GM12892 (cell line): ENCODE measurements at regions not wholly inside any gene's neighbourhood (a gene's known extent, or its start where the extent isn't known, plus 50 kb on each side); places are given as distances from the start of the nearest gene placed in this dataset.
"Not testable (repeated sequence)": the region's sequence is repeated elsewhere in the genome, so short reads cannot be mapped to it uniquely, and the experiment has no call there.

Source experiments
- DNase-seq: peaks from one replicate; pipeline ENCODE4 v3.0.0; 2011; ENCODE audit not compliant: insufficient read length
- FAIRE-seq: peaks from 2 replicates; lab custom pipeline; 2011; peaks lifted over from hg19 to GRCh38; lab: Jason Lieb, UNC
- POLR2A ChIP-seq: IDR thresholded peaks from 2 replicates; pipeline ENCODE4 v1.6.1; 2011; ENCODE audit warnings: low read depth, low read length, control low read depth
- POLR2AphosphoS5 ChIP-seq: IDR thresholded peaks from 2 replicates; pipeline ENCODE4 v1.6.1; 2011; ENCODE audit warnings: low read depth, low read length, control low read depth
- TAF1 ChIP-seq: IDR thresholded peaks from 2 replicates; pipeline ENCODE4 v1.6.1; 2011; ENCODE audit warnings: low read depth, mild to moderate bottlenecking, control low read depth, low read length, borderline replicate concordance

DNA sequence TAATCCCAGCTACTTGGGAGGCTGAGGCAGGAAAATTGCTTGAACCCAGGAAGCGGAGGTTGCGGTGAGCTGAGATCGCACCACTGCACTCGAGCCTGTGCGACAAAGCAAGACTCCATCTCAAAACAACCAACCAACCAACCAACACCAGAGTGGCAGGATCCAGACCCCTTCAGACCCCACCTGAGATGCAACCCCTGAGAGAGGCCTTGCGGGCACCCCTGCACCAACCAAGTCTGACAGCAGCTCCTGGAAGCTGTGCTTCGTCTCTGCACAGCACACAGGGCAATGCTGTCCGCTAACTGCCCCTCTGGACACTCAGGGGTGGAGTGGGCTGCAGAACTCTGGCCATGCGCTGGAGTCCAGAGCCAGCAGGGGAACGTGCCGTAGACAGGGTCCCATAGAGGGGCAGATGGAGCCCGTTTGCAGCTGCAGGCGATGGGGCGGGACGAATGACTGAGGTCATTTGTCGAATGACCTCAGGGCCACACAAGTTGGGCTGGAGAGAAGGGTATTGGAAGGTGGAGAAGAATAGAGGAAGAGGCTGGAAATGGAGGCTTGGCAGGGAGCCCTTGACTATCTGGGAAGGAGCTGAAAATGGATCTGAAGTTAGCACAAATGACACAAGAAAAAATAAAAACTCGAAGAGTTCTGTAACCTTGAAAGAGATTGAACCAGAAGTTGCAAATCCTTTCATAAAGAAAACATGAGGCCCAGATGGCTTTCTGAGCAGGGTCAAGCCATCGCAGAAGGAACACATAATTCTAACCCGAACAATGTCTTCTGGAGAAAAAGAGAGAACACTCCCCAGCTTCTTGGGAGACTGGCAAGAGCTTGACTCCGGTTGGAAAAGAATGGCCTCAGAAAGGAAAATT, 199.7 kb downstream of the CTTN start:
- FAIRE-seq (no peak), DNase-seq (no peak)
- TF ChIP-seq POLR2AphosphoS5 (no peak), TAF1 (no peak)

DNA sequence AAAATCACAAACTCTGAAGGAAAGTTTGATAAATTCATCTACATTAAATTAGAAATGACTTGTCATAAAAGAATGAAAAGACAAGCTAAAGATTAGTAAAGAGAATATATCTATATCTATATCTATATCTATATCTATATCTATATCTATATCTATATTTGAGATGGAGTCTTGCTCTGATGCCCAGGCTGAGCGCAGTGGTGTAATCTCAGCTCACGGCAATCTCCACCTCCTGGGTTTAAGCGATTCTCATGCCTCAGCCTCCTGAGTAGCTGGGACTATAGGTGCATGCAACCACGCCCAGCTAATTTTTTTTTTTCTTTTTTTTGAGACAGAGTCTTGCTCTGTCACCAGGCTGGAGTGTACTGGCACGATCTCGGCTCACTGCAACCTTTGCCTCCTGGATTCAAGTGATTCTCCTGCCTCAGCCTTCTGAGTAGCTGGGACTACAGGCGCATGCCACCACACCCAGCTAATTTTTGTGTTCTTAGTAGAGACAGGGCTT, 202.6 kb downstream of the CTTN start:
- not testable (repeated sequence) for FAIRE-seq, DNase-seq

DNA sequence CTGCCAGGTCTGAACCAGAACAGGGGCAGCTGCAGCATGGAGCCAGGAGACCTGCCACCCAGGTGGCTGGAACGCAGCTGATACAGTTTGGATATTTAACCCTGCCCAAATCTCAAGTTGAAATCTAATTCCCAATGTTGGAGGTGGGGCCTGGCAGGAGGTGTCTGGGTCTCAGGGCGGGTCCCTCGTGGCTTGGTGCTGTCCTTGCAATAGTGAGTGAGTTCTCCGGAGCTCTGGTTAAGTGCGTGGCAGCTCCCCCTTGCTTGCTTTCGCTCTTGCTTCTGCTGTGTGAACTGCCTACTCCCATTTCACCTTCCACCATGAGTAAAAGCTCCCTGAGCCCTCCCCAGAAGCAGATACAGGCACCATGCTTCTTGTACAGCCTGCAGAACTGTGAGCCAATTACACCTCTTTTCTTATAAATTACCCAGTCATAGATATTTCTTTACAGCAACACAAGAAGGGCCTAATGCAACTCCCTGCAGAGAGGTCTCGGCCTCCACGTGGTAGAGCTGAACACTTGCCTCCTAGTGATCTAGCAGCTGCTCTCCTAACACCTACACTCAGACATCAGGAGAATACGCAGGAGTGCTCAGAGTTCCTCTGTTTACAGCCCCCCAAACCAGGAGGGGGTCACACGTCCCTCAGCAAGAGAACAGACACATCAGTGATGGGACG, 203.7 kb downstream of the CTTN start:
- FAIRE-seq: no peak

DNA sequence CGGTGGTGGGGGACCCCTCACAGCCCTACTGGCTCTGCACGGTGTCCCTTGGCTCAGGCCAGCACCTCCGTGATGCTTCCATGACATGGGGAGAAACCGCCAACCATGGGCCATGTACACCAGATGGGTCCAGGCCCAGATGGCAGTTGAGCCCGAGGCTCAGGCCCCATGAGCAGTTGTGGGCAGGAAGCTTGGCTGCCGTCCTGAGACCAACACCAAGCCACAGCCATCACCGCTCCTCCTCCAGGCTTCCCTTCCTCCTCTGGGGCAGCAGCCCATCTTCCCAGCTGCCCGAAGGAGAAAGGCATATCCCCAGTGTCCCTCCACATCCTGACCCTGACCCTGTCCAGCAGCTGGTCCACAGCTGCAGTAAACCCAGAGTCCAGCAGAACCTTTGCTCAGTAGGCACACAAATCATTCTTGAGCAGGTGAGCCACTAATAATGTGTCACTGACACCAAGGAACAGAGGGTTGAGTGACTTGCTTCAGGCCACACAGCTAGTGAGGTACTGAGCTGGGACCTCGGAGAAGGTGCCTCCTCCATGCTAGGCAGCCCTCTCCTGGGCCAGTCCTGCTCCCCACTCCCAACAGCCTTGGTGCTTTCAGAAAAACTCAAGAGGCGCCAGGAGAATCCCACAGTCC, 204.9 kb downstream of the CTTN start:
- TF ChIP-seq TAF1 (no peak), POLR2A (no peak), POLR2AphosphoS5 (no peak)
- DNase-seq: no peak
- no peak for FAIRE-seq

More for the DNA sequence above, 203.7 kb downstream of the CTTN start:
- DNase-seq: no peak
- TF ChIP-seq POLR2A (no peak), POLR2AphosphoS5 (no peak), TAF1 (no peak)

DNA sequence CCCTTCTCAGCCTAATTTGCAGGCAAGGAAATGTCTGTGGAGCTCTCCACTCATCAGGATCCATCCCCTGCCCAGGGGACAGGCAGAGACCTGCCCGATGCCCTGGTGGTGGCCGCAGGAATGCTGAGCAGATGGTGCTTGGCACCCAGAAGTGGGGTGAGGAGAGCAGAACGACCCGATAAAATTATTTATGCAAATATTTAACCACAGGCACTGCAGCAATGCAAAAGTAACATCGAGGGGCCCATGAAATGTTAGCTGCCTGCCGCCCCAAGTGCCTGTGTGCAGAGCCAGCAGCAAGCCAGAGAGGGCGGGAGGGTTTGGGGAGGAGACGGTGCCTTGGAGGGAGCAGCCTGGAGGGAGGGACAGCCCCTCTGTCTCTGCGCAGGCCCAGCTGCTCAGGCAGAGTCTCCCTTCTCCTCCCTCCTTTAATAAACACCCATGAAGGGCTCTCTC, 205.5 kb downstream of the CTTN start:
- DNase-seq (no peak), FAIRE-seq (no peak)

DNA sequence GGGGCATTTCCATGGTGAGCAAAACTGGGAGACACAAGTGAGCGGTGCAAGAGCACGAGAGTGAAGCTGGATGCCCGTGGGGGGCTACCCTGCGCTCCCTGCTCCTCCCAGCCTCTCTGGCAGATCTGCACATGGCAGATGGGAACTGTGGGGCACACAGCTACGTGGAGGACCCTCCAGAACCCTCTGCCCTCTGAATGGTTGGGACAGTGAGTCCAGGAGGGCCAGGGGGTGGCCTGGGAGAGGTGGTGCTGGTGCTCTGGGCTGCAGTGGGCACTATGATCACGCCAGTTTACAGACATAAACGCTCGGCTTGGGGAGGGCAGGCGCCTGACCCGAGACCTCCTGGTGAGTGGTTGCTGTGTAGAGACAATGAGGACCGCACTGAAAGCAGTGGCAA, 205.9 kb downstream of the CTTN start:
- TF ChIP-seq POLR2A: no peak
- no peak for TF ChIP-seq TAF1
- no peak for TF ChIP-seq POLR2AphosphoS5
- DNase-seq (no peak), FAIRE-seq (no peak)

More for the DNA sequence above, 205.5 kb downstream of the CTTN start:
- no peak for TF ChIP-seq POLR2AphosphoS5
- no peak for TF ChIP-seq POLR2A
- TF ChIP-seq TAF1: no peak

DNA sequence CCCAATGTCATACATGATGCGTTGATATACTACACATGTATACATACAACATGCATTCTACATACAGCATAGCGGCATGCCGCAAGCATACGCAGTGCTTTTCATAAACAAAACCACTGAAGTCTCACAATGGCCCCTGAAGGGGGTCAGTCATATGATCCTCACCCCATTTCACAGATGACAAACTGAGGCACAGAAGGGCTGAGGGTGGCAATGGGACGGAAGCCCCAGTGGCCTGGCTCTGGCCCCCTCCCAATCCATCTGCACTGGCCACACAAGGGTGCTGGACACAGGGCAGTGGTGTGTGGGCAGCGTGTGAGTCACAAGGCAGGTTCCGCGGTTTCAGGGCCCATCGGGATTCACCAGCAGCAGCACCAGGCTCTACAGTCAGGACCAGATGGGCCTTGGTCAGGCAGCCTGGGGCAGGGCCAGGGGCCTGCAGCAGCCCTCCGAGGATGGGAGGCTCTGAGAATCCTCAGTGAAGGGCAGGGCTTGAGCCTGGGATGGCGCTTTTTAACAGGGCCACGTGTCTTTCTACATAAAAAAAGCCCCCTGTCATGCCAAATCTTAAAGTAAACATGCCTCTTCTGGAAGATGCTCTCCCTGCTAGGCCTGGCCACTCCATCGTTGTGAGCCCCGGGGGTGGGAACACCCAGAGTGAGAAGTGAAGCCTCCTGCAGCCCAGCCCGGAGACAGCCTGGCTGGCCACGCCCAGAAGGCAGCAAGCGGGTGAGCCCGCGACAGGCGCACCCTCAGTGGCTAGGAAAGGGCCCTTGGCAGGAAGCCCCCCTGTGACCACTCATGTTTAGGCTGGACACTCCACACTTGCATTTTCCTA, 206.5 kb downstream of the CTTN start:
- FAIRE-seq (no peak), DNase-seq (no peak)
- TF ChIP-seq POLR2AphosphoS5 (no peak), TAF1 (no peak), POLR2A (no peak)

DNA sequence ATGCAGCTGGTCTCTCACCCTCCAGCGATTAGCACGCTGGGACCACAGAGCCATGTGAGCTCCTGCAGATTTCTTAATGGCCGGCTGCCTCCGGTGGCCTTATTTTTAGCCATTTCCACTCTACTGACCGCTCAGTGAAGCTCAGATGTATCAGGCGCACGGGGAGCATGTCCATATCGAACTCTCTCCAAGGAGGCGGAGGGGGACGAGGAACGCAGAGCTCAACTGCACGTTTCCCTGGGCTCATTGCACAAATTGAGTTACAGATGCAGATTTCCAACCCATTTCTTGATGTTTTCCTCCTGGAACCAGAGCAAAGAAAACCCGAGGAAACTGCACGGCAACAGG, 207.1 kb downstream of the CTTN start:
- DNase-seq (no peak), FAIRE-seq (no peak)
- TF ChIP-seq POLR2A: no peak
- TF ChIP-seq TAF1: no peak
- TF ChIP-seq POLR2AphosphoS5: no peak

DNA sequence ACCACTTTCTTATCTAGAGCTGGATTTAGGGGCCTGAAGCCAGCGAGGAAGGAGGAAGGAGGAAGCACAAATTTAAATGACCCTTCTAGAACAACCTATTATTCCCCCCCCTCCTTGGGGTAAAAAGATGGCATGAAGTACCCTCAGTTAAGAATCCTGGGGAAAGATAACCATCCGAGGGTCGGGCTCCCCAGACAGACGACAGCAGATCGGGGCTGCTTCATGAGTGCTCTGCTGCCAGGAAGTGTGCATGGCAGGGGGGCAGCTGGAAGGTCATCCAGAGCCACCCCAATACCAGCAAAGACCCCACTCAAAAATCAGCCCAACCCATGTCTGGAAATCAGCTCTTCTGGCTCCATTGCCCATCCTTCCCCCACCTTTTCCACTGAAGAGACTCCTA, 207.5 kb downstream of the CTTN start:
- FAIRE-seq (no peak), DNase-seq (no peak)
- no peak for TF ChIP-seq TAF1
- TF ChIP-seq POLR2A: no peak
- no peak for TF ChIP-seq POLR2AphosphoS5

DNA sequence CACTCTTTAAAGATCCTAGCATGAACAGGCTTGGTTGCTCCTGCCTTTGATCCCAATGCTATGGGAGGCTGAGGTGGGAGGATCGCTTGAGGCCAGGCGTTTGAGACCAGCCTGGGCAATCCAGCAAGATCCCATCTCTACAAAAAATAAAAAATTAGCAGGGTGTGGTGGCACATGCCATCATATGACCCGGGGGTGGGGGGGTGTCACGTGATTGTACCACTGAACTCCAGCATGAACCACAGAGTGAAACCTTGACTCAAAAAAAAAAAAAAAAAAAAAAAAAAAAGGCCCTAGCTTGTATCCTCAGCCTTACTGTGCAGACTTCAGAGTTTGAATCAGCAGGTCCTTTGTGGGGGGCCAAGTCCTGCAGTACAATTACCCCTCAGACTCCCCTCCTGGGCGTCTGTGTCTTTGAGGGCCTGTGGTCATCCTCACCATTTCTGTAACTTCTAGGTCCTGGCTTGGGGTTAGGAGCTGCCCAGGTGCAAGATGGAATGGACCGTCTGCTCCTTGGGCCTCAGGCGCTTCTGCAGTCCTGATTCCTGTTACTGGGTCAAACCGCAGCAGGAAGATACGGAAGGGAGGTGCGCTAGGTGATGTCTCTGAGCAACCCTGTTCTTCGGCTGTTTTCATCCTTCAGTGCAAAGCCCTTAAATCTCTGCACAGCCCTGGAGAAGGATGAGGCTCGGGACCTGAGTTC, 208.1 kb downstream of the CTTN start:
- DNase-seq (no peak), FAIRE-seq (no peak)
- TF ChIP-seq POLR2AphosphoS5: no peak
- no peak for TF ChIP-seq TAF1
- no peak for TF ChIP-seq POLR2A

DNA sequence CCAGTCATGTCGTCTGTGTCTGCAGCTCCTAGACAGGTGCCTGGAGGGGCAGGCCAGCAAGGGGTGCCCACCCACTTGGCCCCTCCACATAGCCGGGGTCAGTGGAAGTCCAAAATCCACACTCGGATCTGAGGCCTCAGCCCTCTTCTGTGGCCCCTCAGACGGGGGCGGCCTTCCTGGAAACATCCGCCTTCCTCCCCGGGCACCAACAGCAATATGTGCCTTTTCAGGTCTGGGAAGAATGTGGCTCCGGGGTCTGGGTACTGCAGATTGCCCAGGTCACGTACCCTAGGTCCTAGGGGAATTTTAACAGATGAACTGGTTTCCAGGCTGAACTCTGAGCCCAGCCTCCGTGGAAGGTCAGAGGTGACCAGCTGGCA, 208.6 kb downstream of the CTTN start:
- FAIRE-seq (no peak), DNase-seq (no peak)
- TF ChIP-seq POLR2A (no peak), TAF1 (no peak), POLR2AphosphoS5 (no peak)

DNA sequence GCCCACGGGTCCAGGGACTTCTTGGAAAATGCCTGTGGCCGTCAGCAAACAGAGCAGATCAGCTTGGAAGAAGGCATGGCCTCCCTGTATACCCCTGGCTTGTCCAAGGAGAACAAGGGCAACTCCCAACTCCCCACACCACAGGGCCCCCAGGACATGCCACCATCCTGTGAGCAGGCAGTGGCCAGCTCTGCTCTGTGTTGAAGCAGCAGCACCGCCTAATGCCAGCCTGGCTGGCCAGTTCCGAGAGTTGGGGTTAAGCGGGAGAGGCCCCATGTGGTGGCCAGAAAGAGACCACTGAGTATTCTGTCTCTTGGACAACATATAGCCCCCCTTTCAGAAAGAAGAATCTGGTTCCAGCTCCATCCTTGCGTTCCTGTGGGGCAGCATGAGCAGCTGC, 209.2 kb downstream of the CTTN start:
- FAIRE-seq (no peak), DNase-seq (no peak)
- TF ChIP-seq POLR2AphosphoS5 (no peak), POLR2A (no peak), TAF1 (no peak)
